ENCODE measurements at regions not wholly inside any gene's neighbourhood (a gene's known extent, or its start where the extent isn't known, plus 50 kb on each side); places are given as distances from the start of the nearest gene placed in this dataset.

GRCh38 chr12:104823985-104824461, 134.1 kb downstream of the SLC41A2 start:
- TF ChIP-seq, protein P1, sequence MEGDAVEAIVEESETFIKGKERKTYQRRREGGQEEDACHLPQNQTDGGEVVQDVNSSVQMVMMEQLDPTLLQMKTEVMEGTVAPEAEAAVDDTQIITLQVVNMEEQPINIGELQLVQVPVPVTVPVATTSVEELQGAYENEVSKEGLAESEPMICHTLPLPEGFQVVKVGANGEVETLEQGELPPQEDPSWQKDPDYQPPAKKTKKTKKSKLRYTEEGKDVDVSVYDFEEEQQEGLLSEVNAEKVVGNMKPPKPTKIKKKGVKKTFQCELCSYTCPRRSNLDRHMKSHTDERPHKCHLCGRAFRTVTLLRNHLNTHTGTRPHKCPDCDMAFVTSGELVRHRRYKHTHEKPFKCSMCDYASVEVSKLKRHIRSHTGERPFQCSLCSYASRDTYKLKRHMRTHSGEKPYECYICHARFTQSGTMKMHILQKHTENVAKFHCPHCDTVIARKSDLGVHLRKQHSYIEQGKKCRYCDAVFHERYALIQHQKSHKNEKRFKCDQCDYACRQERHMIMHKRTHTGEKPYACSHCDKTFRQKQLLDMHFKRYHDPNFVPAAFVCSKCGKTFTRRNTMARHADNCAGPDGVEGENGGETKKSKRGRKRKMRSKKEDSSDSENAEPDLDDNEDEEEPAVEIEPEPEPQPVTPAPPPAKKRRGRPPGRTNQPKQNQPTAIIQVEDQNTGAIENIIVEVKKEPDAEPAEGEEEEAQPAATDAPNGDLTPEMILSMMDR (IDR thresholded peaks at IDR 0.05): no peak
- TF ChIP-seq POLR2A (IDR thresholded peaks at IDR 0.05): no peak

Data from Peyer's patch (tissue), 4 donors.